SU-DHL-6 (cell line): ENCODE measurements at regions not wholly inside any gene's neighbourhood (a gene's known extent, or its start where the extent isn't known, plus 50 kb on each side); places are given as distances from the start of the nearest gene placed in this dataset.

Experiments
- H2AFZ ChIP-seq: fragments of 200-600 bp; sonication (generic); 2 replicates; pipeline ENCODE4 v1.6.1; 2014; ENCODE audit warnings: low read depth, mild to moderate bottlenecking, moderate library complexity, mixed read lengths, antibody characterized with exemption, low read length; ENCODE audit not compliant: severe bottlenecking
- H3F3A ChIP-seq: fragments of 200-600 bp; shearing (Covaris generic); 2 replicates; pipeline ENCODE4 v1.6.0; 2016; ENCODE audit warnings: antibody characterized with exemption, mild to moderate bottlenecking; ENCODE audit not compliant: insufficient read depth
- H3K27ac ChIP-seq: fragments of 200-600 bp; sonication (generic); 2 replicates; pipeline ENCODE4 v1.5.1; 2016; ENCODE audit warnings: low read depth, mild to moderate bottlenecking, low read length, moderate library complexity, mixed read lengths
- H3K27me3 ChIP-seq: fragments of 200-600 bp; sonication (generic), shearing (Covaris generic); 2 replicates; pipeline ENCODE4 v1.6.0; 2014; ENCODE audit warnings: mild to moderate bottlenecking, low read length
- H3K36me3 ChIP-seq: fragments of 200-600 bp; sonication (generic); 2 replicates; pipeline ENCODE4 v1.6.1; 2014; ENCODE audit warnings: mild to moderate bottlenecking, low read length, mixed read lengths
- H3K4me2 ChIP-seq: fragments of 300-600, 200-600 bp; shearing (Covaris generic), sonication (generic); 2 replicates; pipeline ENCODE4 v1.6.0; 2014; ENCODE audit warnings: low read length, low read depth, mild to moderate bottlenecking; ENCODE audit not compliant: poor library complexity, severe bottlenecking
- H3K4me3 ChIP-seq: fragments of 200-600 bp; sonication (generic); 2 replicates; pipeline ENCODE4 v1.5.1; 2014; ENCODE audit warnings: antibody characterized with exemption, low read length, mild to moderate bottlenecking, mixed read lengths; ENCODE audit not compliant: insufficient read depth, poor library complexity, severe bottlenecking
- H3K79me2 ChIP-seq: fragments of 200-600 bp; sonication (generic); 2 replicates; pipeline ENCODE4 v1.6.1; 2014; ENCODE audit warnings: mild to moderate bottlenecking, low read length, moderate library complexity; ENCODE audit not compliant: insufficient read depth
- H3K9ac ChIP-seq: fragments of 200-600 bp; sonication (generic); 2 replicates; pipeline ENCODE4 v1.7.0; 2014; ENCODE audit warnings: mild to moderate bottlenecking, low read length
- H3K9me2 ChIP-seq: fragments of 200-600 bp; sonication (generic); replicated peaks from 2 replicates; pipeline ENCODE4 v1.6.1; 2014; ENCODE audit warnings: low read length; ENCODE audit not compliant: insufficient read depth
- H3K9me3 ChIP-seq: fragments of 200-600 bp; sonication (generic); 2 replicates; pipeline ENCODE4 v1.6.1; 2014; ENCODE audit warnings: low read length, mixed read lengths; ENCODE audit not compliant: insufficient read depth
- H4K20me1 ChIP-seq: fragments of 200-600 bp; sonication (generic); 2 replicates; pipeline ENCODE4 v1.6.1; 2014; ENCODE audit warnings: low read depth, mild to moderate bottlenecking, antibody characterized with exemption, low read length, moderate library complexity, mixed read lengths
- EZH2phosphoT487 ChIP-seq: fragments of 200-600 bp; sonication (generic), shearing (Covaris generic); conservative IDR thresholded peaks from 2 replicates; pipeline ENCODE4 v1.6.1; 2018; ENCODE audit warnings: mild to moderate bottlenecking, antibody characterized with exemption, low read length, moderate library complexity, mixed read lengths
- TF ChIP-seq, protein P1 (sequence below): fragments of 200-600 bp; sonication (generic); IDR thresholded peaks from one replicate; pipeline ENCODE4 v1.5.1; 2017; ENCODE audit warnings: antibody characterized with exemption, mild to moderate bottlenecking, low read length, moderate library complexity; ENCODE audit not compliant: insufficient read depth, poor library complexity, severe bottlenecking

DNA sequence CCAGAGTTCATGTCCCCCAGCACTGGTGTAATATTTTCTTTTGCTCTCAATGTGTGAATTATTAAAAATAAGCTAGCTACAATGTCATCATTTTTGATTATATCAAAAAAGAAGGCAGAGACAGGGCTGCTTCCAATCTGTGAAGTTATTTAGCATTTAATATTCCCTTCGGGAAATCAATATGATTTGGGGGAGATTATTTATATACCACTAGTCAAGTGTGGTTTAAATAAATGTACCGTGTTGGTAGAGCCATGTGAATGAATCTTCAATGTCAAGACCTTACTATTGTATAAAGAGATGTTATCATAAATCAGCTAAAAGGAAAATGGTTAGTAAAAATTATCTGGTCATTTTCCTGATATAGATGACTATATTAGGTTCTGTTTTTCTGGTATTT lies 87.4 kb upstream of the MID1 start:
- H3K4me2 ChIP-seq, result no peak overlapping the region
- H3K27me3 ChIP-seq, result no peaks in the 10 kb centered on the region
- H3F3A ChIP-seq, result no peaks in the 10 kb centered on the region
- no peaks in the 10 kb centered on the region for H3K36me3 ChIP-seq
- no peak overlapping the region for H2AFZ ChIP-seq
- no peak overlapping the region for H3K9ac ChIP-seq
- no peaks in the 10 kb centered on the region for H3K9me2 ChIP-seq
- no peak overlapping the region for H3K27ac ChIP-seq
- TF ChIP-seq EZH2phosphoT487, result no peak
- TF ChIP-seq, protein P1, sequence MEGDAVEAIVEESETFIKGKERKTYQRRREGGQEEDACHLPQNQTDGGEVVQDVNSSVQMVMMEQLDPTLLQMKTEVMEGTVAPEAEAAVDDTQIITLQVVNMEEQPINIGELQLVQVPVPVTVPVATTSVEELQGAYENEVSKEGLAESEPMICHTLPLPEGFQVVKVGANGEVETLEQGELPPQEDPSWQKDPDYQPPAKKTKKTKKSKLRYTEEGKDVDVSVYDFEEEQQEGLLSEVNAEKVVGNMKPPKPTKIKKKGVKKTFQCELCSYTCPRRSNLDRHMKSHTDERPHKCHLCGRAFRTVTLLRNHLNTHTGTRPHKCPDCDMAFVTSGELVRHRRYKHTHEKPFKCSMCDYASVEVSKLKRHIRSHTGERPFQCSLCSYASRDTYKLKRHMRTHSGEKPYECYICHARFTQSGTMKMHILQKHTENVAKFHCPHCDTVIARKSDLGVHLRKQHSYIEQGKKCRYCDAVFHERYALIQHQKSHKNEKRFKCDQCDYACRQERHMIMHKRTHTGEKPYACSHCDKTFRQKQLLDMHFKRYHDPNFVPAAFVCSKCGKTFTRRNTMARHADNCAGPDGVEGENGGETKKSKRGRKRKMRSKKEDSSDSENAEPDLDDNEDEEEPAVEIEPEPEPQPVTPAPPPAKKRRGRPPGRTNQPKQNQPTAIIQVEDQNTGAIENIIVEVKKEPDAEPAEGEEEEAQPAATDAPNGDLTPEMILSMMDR, result no peak
- no peaks in the 10 kb centered on the region for H3K79me2 ChIP-seq
- no peaks in the 10 kb centered on the region for H3K9me3 ChIP-seq
- no peak overlapping the region for H3K4me3 ChIP-seq
- H4K20me1 ChIP-seq, result no peaks in the 10 kb centered on the region

GRCh38 chrX:10709276-10709675 lies 88.9 kb upstream of the MID1 start:
- Histone ChIP-seq H2AFZ (no peak overlapping the region), H3K27me3 (no peaks in the 10 kb centered on the region), H3F3A (no peaks in the 10 kb centered on the region), H3K9me3 (no peaks in the 10 kb centered on the region), H4K20me1 (no peaks in the 10 kb centered on the region), H3K27ac (no peak overlapping the region), H3K79me2 (no peaks in the 10 kb centered on the region), H3K36me3 (no peaks in the 10 kb centered on the region), H3K4me2 (no peak overlapping the region), H3K9ac (no peak overlapping the region), H3K4me3 (no peak overlapping the region), H3K9me2 (no peaks in the 10 kb centered on the region)
- TF ChIP-seq, protein P1, result no peak
- TF ChIP-seq EZH2phosphoT487, result no peak

- H3K27ac ChIP-seq, result no peak overlapping the region
- H3K9me2 ChIP-seq, result no peaks in the 10 kb centered on the region
- no peaks in the 10 kb centered on the region for H3K9me3 ChIP-seq
- H3K4me2 ChIP-seq, result no peak overlapping the region
- no peak overlapping the region for H3K4me3 ChIP-seq
- no peak overlapping the region for H3K9ac ChIP-seq
- no peaks in the 10 kb centered on the region for H3K27me3 ChIP-seq
- H3K36me3 ChIP-seq, result no peaks in the 10 kb centered on the region
- no peaks in the 10 kb centered on the region for H3K79me2 ChIP-seq
- no peak overlapping the region for H2AFZ ChIP-seq
- no peak for TF ChIP-seq EZH2phosphoT487
- TF ChIP-seq, protein P1, result no peak
- no peaks in the 10 kb centered on the region for H4K20me1 ChIP-seq
- no peaks in the 10 kb centered on the region for H3F3A ChIP-seq
Measured at GRCh38 chrX:10714531-10714930, 94.1 kb upstream of the MID1 start.
